ENCODE measurements at regions not wholly inside any gene's neighbourhood (a gene's known extent, or its start where the extent isn't known, plus 50 kb on each side); places are given as distances from the start of the nearest gene placed in this dataset.

- DNase-seq (ENCODE audit: low read depth, low spot score) = no peak
- ChIA-PET POLR2A (interaction anchor here (0.7 kb wide), 1 partner anchor 270 kb away, joined by 3 read pairs; no protein-coding TSS in a partner anchor), CTCF (no interaction called here)
- Histone ChIP-seq H3K27me3 (ENCODE audit: control insufficient read depth, insufficient read depth, low read length) (no peaks in the 10 kb centered on the region), H3K4me3 (ENCODE audit: low read depth, low read length) (no peak overlapping the region), H3K27ac (ENCODE audit: low read depth, low read length) (no peak overlapping the region), H3K9me3 (ENCODE audit: control insufficient read depth, insufficient read depth, low read length) (peaks cover 6% of the 10 kb centered on the region)
- no peak for TF ChIP-seq CTCF (IDR thresholded peaks at IDR 0.05; ENCODE audit: low read depth, low read length)
Measured at GRCh38 chr4:137630252-137630651, 98.0 kb upstream of the PCDH18 start.

DNA sequence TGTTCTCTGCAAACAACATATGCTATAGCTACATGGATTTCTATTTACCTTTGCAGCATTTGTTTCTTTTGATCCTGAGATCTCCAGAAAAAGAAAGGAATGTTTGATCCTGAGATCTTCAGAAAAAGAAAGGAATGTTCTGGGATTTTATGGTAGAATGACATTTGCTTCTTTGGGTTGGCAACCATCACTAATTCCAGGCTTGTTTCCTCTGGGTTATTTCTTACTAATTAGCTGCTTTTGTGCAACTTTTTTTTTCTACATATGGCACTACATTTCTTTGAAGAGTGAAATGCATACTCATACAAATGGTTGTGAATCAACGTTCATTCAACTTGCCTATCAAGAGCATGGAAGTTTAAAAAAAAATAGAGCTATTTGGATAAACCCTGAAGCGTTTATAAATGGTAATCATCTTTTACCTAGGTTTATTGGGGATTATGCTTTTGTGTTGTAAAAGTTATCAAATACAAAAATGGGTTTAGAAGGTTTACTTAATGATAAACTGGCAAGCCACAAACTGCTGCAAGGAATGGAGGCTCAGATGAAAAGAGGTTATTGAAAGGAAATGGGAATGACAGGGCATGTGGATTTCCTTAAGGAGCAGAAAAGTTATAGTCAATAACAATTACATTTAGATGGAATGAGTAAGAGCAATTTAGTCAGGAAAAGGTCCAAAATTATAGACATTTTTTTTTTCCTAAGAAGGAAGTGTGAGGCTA is 95.6 kb upstream of the PCDH18 start:
- ChIA-PET POLR2A (no interaction called here), CTCF (no interaction called here)
- TF ChIP-seq CTCF (IDR thresholded peaks at IDR 0.05; ENCODE audit: low read depth, low read length) = no peak
- Histone ChIP-seq H3K9me3 (ENCODE audit: control insufficient read depth, insufficient read depth, low read length) (peaks cover 6% of the 10 kb centered on the region), H3K4me3 (ENCODE audit: low read depth, low read length) (no peak overlapping the region), H3K27ac (ENCODE audit: low read depth, low read length) (no peak overlapping the region), H3K27me3 (ENCODE audit: control insufficient read depth, insufficient read depth, low read length) (no peaks in the 10 kb centered on the region)
- DNase-seq (ENCODE audit: low read depth, low spot score) = no peak

DNA sequence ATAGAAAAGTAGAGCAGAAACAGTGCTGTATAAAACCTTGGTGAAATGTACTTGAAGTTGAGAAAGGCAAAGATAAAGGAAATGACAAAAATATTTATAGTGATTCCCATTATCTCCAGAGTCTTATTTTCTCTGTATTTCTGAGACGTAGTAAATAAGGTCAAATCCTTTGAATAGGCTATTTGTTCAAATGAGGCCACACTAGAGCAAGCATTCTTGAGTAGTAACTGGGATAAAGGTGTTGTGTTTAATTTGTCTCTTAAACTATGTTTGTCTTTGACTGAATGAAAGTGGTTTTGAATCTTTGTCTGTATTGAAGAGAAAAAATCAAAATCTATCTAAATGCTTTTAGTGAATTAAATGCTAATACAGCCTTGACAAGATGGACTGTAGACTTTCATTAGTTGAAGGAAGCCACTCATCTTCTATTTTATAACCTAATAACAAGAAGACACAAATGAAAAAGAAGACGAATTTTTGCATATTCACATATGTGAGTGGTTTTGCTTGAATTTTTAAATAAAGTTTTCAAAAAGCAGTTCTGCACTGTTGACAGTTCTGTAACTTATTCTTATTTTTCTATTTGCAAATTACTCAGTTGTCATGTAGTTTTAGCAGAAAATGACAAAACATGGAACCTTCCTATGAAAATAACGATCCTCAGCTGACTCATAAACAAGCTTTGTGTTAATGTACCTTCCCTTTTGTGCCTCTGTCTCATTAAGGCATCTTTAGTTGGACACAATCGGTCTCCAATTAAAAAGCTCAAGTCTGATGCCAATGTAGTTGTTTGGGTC is 94.8 kb upstream of the PCDH18 start:
- no peak for TF ChIP-seq CTCF (IDR thresholded peaks at IDR 0.05; ENCODE audit: low read depth, low read length)
- no peak overlapping the region for H3K4me3 ChIP-seq (ENCODE audit: low read depth, low read length)
- H3K9me3 ChIP-seq (ENCODE audit: control insufficient read depth, insufficient read depth, low read length) = peaks cover 1% of the 10 kb centered on the region
- H3K27ac ChIP-seq (ENCODE audit: low read depth, low read length) = no peak overlapping the region
- H3K27me3 ChIP-seq (ENCODE audit: control insufficient read depth, insufficient read depth, low read length) = no peaks in the 10 kb centered on the region
- CTCF ChIA-PET = interaction anchor here (1.3 kb wide), 1 partner anchor 12 kb away, joined by 3 read pairs; no protein-coding TSS in a partner anchor
- DNase-seq (ENCODE audit: low read depth, low spot score) = no peak
- POLR2A ChIA-PET = no interaction called here

DNA sequence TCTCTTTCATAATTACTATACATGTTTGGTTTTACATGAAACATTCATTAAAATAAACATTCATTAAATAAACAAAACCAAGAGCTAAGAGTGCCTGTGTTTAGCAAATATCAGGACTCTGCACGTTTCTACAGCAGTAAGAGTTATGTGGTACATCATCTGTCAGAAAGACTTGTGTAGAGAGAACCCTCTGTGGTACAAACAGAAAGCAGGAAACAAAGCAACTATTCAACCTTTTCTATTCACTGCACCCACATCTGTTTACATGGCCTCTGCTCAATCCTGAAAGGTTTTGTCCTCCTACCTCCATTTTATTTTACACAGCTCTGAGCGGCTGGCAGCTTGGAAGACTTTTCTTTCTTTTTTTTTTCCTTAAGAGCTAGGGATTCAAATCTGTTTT is 90.7 kb upstream of the PCDH18 start:
- CTCF ChIA-PET = no interaction called here
- TF ChIP-seq CTCF (IDR thresholded peaks at IDR 0.05; ENCODE audit: low read depth, low read length) = no peak
- no peak for DNase-seq (ENCODE audit: low read depth, low spot score)
- Histone ChIP-seq H3K27ac (ENCODE audit: low read depth, low read length) (no peak overlapping the region), H3K27me3 (ENCODE audit: control insufficient read depth, insufficient read depth, low read length) (no peaks in the 10 kb centered on the region), H3K4me3 (ENCODE audit: low read depth, low read length) (no peak overlapping the region), H3K9me3 (ENCODE audit: control insufficient read depth, insufficient read depth, low read length) (no peaks in the 10 kb centered on the region)
- POLR2A ChIA-PET = interaction anchor here (0.6 to 1.0 kb wide), 3 partner anchors 9 to 91 kb away, joined by 3 to 5 read pairs (median 3); partner anchors contain the start of gene PCDH18

DNA sequence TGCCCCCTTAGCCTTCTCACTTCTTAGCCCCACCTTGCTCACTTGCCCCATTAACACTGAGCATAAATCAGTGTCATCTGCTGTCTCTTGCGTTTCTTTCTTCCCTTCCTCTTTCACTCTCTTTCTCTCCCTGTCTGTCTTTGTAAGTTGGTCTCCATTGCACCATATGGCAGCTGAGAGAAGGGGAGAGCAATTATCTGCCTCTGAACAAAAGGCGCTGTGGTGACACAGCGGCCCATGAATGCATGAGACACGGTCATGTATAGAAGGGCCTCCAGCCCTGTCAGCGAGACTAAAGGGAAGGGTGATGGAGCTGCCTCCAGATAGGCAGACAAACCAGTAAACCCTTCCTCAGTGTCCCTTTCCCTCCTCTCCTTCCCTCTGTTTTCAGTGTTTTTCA is 88.8 kb upstream of the PCDH18 start:
- POLR2A ChIA-PET = no interaction called here

More for the DNA sequence above, 88.8 kb upstream of the PCDH18 start:
- no peaks in the 10 kb centered on the region for H3K9me3 ChIP-seq (ENCODE audit: control insufficient read depth, insufficient read depth, low read length)
- no peak for TF ChIP-seq CTCF (IDR thresholded peaks at IDR 0.05; ENCODE audit: low read depth, low read length)
- DNase-seq (ENCODE audit: low read depth, low spot score) = no peak
- H3K4me3 ChIP-seq (ENCODE audit: low read depth, low read length) = no peak overlapping the region
- no peaks in the 10 kb centered on the region for H3K27me3 ChIP-seq (ENCODE audit: control insufficient read depth, insufficient read depth, low read length)
- H3K27ac ChIP-seq (ENCODE audit: low read depth, low read length) = no peak overlapping the region
- CTCF ChIA-PET = interaction anchor here (1.0 kb wide), 1 partner anchor 10 kb away, joined by 4 read pairs; no protein-coding TSS in a partner anchor
